ENCODE measurements at regions not wholly inside any gene's neighbourhood (a gene's known extent, or its start where the extent isn't known, plus 50 kb on each side); places are given as distances from the start of the nearest gene placed in this dataset.

DNA sequence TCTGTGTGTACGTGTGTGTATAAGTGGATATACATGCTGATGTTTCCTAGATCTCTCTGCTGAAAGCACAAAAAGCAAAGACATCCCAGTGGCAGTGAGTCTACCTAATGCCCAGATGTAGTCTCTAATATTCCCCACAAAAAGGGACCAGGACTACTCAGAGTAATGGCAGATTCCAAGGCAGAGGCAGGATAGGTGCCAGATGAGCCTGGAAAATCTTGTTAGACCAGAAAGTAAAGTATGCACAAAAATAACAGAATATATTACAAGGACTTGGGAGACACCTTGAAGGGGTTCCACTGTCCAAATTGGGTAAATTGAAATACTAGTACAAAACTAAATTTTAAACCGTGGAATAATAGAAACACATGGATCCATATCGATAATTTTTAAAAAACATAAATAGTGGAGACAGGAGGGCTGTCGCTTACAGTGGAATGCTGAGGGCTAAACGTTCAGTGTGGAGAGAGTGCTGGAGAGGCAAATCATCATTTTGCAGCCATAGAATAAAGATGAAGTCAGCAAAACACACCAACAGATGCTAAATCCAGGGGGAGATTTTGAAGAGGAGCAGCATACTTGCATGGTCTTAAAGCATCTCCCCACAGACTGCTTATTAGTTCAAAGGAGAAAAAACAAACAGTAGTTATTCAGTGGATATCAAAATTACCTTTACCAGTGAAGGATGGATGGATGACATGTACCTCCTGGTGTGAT lies 123.4 kb upstream of the TSPAN5 start:
- Mint-ChIP-seq H3K9me3 (no peaks in the 10 kb centered on the region), H3K4me1 (no peaks in the 10 kb centered on the region), H3K27ac (no peak overlapping the region), H3K27me3 (peaks cover 12% of the 10 kb centered on the region), H3K36me3 (no peaks in the 10 kb centered on the region), H3K4me3 (no peak overlapping the region)
- DNase-seq (ENCODE audit: low spot score in 2 of 2), result no peak
- no peak for ATAC-seq (ENCODE audit: low read depth)

DNA sequence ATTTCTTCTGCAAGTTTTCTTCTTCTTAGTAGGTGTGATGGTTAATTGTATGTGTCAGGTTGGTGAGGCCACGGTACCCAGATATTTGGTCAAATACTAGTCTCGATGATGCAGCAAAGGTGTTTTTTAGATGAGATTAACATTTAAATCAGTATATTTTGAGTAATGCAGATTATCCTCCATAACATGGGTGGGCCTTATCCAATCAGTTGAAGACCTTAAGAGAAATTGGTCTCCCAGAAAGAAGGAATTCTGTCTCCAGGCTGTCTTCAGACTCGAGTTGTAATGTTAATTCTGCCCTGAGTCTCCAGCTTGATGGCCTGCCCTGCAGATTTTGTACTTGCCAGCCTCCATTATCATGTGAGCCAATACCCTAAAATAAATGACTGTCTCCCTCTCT lies 122.5 kb upstream of the TSPAN5 start:
- no peaks in the 10 kb centered on the region for H3K9me3 Mint-ChIP-seq
- H3K36me3 Mint-ChIP-seq, result no peaks in the 10 kb centered on the region
- no peak overlapping the region for H3K4me3 Mint-ChIP-seq
- ATAC-seq (ENCODE audit: low read depth) (no peak), DNase-seq (ENCODE audit: low spot score in 2 of 2) (no peak)
- peaks cover 12% of the 10 kb centered on the region for H3K27me3 Mint-ChIP-seq
- no peak overlapping the region for H3K27ac Mint-ChIP-seq
- no peaks in the 10 kb centered on the region for H3K4me1 Mint-ChIP-seq

DNA sequence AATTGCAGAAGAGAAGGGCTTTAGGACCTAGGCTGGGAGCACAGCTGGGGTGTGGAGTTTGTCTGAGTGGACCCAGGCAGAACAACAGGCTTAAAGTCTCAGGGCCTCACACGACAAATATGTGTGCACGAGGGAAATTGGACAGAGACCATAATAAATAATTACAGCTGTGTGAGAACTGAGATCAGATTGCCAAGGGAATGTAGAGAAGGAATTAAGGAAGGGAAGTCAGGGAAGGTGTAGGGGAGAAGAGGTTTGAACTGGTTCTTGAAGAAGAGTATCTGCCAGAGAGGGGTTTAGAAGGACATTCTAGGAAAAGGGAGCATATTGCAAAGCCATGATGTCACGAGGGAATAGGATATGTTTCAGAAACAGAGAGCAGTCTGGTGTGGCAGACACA lies 120.7 kb upstream of the TSPAN5 start:
- Mint-ChIP-seq H3K4me1 (no peaks in the 10 kb centered on the region), H3K4me3 (no peak overlapping the region), H3K27me3 (peaks cover 12% of the 10 kb centered on the region), H3K36me3 (no peaks in the 10 kb centered on the region), H3K27ac (no peak overlapping the region), H3K9me3 (no peaks in the 10 kb centered on the region)
- ATAC-seq (ENCODE audit: low read depth) (no peak), DNase-seq (ENCODE audit: low spot score in 2 of 2) (no peak)

DNA sequence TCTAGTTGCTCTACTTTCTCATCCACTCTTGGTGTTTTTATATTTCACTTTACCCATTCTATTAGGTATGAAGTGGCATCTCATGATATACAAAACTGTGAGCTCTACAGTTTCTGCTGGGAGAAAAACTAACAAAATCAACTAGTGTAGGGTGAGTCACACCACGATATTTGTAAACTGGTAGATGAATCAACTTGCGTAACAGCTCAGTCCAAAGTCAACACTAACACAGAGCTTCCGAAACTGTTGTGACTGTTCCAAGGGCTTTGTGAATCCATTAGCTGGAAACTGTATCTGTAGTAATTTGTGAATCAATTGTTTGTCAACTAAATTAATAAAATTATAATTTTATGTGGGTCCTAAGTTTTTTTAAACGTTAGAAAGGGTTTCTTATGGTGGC lies 119.8 kb upstream of the TSPAN5 start:
- Mint-ChIP-seq H3K27ac (no peak overlapping the region), H3K9me3 (no peaks in the 10 kb centered on the region), H3K27me3 (peaks cover 13% of the 10 kb centered on the region), H3K4me3 (no peak overlapping the region), H3K4me1 (peaks cover 2% of the 10 kb centered on the region), H3K36me3 (no peaks in the 10 kb centered on the region)
- DNase-seq (ENCODE audit: low spot score in 2 of 2) (no peak), ATAC-seq (ENCODE audit: low read depth) (no peak)

DNA sequence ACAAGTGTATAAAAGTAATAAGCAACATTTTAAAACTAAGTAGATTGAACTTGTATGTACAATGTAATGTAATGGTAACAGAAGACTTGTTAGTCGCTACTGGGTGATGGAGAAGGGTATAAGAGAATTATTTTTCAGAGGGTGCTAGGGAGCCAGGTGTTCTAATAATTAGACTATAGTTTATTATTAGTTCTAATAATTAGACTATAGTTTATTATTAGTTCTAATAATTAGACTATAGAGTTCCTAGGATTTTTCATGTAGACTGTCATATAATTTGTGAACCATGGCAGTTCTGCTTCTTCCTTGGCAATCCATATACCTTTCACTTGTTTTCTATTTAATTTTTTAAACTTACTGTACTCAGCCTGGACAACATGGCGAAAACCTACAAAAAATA lies 117.3 kb upstream of the TSPAN5 start:
- Mint-ChIP-seq H3K4me3 (no peak overlapping the region), H3K36me3 (no peaks in the 10 kb centered on the region), H3K27me3 (peaks cover 10% of the 10 kb centered on the region), H3K27ac (no peak overlapping the region), H3K4me1 (peaks cover 3% of the 10 kb centered on the region), H3K9me3 (no peaks in the 10 kb centered on the region)
- DNase-seq (ENCODE audit: low spot score in 2 of 2) (no peak), ATAC-seq (ENCODE audit: low read depth) (no peak)

DNA sequence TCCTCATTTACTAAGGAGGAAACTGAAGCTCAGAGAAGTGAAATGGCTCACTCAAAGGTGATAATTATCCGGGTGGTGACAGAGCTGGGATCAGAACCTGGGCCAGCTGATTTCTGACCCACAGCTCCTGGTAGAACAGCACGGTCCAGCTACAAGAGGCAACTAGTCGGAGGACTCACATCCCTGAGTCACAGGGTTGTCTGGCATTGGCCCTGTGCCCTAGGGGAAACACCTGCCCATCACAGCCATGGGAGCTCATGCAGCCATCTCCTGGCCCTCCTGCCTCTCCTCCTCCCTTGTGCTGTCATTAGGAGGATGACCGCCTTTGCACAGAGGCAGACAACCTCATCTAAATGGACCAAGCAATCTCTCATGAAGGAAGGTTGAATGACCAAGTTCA lies 115.2 kb upstream of the TSPAN5 start:
- H3K27ac Mint-ChIP-seq, result no peak overlapping the region
- H3K36me3 Mint-ChIP-seq, result peaks cover 7% of the 10 kb centered on the region
- peaks cover 7% of the 10 kb centered on the region for H3K9me3 Mint-ChIP-seq
- peaks cover 3% of the 10 kb centered on the region for H3K4me1 Mint-ChIP-seq
- no peak overlapping the region for H3K4me3 Mint-ChIP-seq
- DNase-seq (ENCODE audit: low spot score in 2 of 2) (no peak), ATAC-seq (ENCODE audit: low read depth) (no peak)
- H3K27me3 Mint-ChIP-seq, result peaks cover 3% of the 10 kb centered on the region

DNA sequence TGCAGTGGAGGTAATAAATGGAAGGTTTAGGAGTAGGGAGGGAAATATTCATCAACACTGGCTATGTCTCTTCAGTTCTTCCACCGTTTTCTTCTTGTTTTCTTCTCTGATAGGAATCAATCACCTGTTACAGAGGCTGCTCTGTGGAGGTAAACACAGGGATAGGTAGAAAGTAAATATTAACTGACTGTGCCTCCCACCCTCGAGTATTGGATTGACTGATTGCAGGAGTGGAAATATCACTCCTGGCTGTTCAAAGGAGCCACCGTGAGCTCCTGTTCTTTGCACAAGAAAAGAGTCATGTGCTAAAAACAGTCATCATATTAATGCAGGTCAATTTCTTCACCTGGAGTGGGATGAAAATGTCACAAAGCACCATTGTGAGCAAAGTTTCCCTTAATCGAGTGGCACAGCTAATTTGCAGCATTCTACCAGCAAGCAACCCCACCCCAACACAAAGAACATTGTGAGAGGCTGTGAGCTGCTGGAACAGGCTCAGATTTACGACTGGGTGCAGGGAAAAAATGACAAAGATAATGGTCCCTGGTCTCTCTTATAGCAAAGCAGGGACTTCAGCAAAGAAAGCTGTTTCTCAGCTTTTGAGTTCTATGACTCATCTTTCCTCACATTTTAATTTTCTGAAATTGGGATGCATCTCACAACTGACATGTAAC lies 113.7 kb upstream of the TSPAN5 start:
- peaks cover 3% of the 10 kb centered on the region for H3K4me1 Mint-ChIP-seq
- DNase-seq (ENCODE audit: low spot score in 2 of 2) (no peak), ATAC-seq (ENCODE audit: low read depth) (no peak)
- H3K36me3 Mint-ChIP-seq, result peaks cover 7% of the 10 kb centered on the region
- H3K4me3 Mint-ChIP-seq, result no peak overlapping the region
- peaks cover 7% of the 10 kb centered on the region for H3K9me3 Mint-ChIP-seq
- peaks cover 3% of the 10 kb centered on the region for H3K27me3 Mint-ChIP-seq
- H3K27ac Mint-ChIP-seq, result no peak overlapping the region

DNA sequence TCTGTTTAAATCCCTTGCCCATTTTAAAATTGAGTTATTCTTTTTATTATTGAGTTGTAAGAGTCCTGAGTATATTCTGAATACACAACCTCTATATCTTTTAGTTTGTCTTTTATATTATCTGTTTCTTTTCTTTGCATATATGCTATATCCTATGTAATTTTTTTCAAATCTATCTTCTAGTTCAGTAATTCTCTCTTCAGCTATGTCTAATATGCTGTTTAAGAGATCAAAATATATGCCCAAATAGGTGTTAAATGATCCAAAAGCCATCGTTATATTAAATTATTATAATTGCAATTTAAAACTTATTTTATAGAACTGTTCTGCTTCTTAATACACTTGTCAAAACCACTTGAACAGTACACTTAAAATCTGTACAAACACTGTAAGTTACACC lies 107.4 kb upstream of the TSPAN5 start:
- Mint-ChIP-seq H3K4me3 (no peak overlapping the region), H3K36me3 (peaks cover 10% of the 10 kb centered on the region), H3K4me1 (no peaks in the 10 kb centered on the region), H3K27ac (no peak overlapping the region), H3K9me3 (peaks cover 14% of the 10 kb centered on the region), H3K27me3 (peaks cover 2% of the 10 kb centered on the region)
- DNase-seq (ENCODE audit: low spot score in 2 of 2) (no peak), ATAC-seq (ENCODE audit: low read depth) (no peak)

DNA sequence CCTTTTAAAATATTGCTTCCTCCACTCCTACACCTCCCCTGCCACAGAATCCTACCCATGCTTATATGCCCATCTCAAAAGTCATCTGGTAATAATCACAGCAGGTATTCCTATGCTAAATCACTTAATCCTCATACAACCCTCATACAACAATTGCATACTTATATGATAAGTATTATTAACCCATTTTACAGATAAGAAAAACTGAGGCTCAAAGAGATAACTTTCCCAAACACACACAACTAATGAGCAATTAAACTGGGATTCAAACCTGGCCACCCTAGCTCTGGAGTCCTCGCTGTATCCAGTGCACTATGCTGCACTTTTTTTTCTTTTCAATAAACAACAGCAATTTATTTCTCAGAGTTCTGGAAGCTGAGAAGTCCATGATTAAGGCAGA lies 99.8 kb upstream of the TSPAN5 start:
- H3K36me3 Mint-ChIP-seq, result no peaks in the 10 kb centered on the region
- H3K4me3 Mint-ChIP-seq, result no peak overlapping the region
- DNase-seq (ENCODE audit: low spot score in 2 of 2) (no peak), ATAC-seq (ENCODE audit: low read depth) (no peak)
- H3K27ac Mint-ChIP-seq, result no peak overlapping the region
- H3K9me3 Mint-ChIP-seq, result no peaks in the 10 kb centered on the region
- no peaks in the 10 kb centered on the region for H3K4me1 Mint-ChIP-seq
- peaks cover 4% of the 10 kb centered on the region for H3K27me3 Mint-ChIP-seq

DNA sequence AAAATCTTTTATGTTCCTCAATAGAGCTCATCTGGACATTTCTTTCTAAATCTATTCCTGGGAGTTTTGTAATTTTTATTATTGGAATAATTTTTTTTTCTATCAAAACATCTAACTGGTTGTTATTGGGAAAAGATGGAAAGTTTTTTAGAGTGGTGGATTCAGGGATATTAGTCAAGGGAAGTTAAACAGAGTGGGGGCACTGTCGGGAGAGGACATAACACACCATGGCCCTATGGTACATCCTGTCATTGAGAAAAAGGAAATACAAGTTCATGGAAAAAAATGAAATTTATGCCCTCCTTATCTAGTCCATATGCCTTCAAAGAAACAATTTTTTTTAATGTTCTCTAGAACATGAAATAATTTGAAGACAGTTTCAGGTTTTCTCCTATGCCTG lies 96.3 kb upstream of the TSPAN5 start:
- H3K36me3 Mint-ChIP-seq, result no peaks in the 10 kb centered on the region
- H3K9me3 Mint-ChIP-seq, result no peaks in the 10 kb centered on the region
- no peak for DNase-seq (ENCODE audit: low spot score in 2 of 2)
- H3K27me3 Mint-ChIP-seq, result peaks cover under 1% of the 10 kb centered on the region
- no peak overlapping the region for H3K4me3 Mint-ChIP-seq
- no peaks in the 10 kb centered on the region for H3K4me1 Mint-ChIP-seq
- no peak overlapping the region for H3K27ac Mint-ChIP-seq
- ATAC-seq (ENCODE audit: low read depth), result no peak

DNA sequence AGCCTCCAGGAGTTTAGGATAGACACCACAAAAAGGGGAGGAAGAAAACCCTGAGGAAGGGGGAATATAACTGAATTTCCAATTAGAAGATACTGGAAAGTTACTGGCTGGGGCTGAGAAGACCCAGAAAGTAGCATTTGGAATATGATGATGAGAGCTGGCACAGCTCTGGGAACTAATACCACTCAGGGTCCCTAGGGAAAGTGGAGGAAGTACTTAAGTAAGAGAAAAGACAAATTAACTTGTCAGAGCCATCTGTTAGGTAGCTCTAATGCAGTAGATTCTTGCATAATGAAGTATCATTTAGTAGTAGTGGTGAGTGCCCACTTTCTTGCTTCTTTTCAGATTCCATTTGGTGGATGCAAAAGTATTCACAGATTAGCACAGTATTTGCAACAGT lies 90.8 kb upstream of the TSPAN5 start:
- no peaks in the 10 kb centered on the region for H3K27me3 Mint-ChIP-seq
- no peak for DNase-seq (ENCODE audit: low spot score in 2 of 2)
- no peaks in the 10 kb centered on the region for H3K9me3 Mint-ChIP-seq
- no peaks in the 10 kb centered on the region for H3K36me3 Mint-ChIP-seq
- ATAC-seq (ENCODE audit: low read depth), result no peak
- no peak overlapping the region for H3K27ac Mint-ChIP-seq
- no peak overlapping the region for H3K4me3 Mint-ChIP-seq
- H3K4me1 Mint-ChIP-seq, result peaks cover 11% of the 10 kb centered on the region

DNA sequence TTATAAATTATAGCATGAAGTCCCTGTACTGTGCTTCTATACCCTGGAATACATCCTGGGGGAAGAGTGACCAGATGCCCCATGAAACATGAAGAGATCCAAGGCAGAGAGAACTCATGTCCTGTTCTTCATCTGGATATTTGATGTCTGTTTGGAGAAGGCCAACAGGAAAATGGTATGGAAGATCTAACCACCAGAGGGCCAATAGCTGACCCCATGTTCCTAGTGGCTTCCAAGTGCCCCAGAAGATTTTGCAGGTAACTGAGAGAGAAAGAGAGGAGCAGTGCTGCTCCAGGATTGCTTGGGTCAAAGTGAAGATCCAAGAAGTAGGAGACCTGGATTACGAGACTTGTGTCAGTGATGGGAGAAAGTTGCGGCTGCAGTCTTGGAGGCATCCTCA lies 90.2 kb upstream of the TSPAN5 start:
- no peak for ATAC-seq (ENCODE audit: low read depth)
- H3K4me3 Mint-ChIP-seq, result no peak overlapping the region
- no peaks in the 10 kb centered on the region for H3K27me3 Mint-ChIP-seq
- H3K4me1 Mint-ChIP-seq, result peaks cover 11% of the 10 kb centered on the region
- DNase-seq (ENCODE audit: low spot score in 2 of 2), result no peak
- H3K27ac Mint-ChIP-seq, result no peak overlapping the region
- H3K9me3 Mint-ChIP-seq, result no peaks in the 10 kb centered on the region
- no peaks in the 10 kb centered on the region for H3K36me3 Mint-ChIP-seq

DNA sequence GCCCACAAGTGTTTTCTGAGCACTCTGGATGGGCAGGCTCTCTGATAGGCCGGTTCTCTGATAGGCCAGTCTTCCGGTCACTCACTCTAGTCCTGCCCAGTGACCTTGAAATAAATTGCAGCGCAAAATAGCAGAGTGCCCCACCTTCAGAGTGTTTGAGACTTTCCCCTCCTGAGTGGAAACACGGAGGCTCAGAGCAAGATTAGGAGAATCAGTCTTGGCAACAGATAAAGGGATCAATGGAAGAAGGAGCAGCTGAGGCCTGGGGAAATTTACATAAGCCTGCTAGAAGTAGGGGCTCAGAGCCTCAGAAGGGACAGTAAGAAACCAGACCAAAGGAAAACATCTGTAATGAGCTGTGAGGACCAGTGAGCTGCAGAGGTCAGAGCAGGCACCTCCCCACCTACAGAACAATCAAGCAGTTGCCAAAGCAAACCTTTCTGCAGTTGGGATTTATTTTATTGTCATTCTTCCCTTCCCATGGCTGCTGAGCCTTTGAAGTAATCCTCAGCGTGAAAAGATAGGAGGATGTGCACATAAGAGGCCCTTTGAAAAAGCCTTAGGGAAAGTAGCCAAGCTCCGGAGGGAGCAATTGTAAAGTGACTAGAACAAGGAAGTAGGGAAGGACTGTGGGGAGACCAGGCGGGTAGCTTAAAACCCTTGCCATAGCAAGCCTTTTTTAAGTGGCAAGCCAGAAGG lies 89.1 kb upstream of the TSPAN5 start:
- Mint-ChIP-seq H3K4me1 (peaks cover 11% of the 10 kb centered on the region), H3K36me3 (no peaks in the 10 kb centered on the region)
- no peak for DNase-seq (ENCODE audit: low spot score in 2 of 2)

DNA sequence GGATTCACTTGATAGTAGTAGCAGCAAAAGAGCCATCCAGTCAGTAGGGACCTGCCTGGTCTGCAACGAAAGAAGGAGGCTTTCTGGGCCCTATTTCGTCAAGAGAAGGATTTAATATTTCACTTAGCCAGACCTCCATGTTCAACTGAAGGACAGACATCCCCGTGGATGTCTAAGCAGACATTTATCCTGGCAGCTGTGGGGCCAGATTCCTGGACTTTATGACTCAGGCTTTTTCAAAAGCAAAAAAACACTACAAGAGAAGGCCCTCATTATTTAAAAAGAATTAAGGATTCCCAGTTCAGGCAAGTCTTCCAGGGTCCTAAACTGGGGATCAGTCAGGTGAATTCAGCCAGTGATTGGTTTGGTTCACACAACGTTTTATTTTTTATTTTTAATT lies 88.5 kb upstream of the TSPAN5 start:
- Mint-ChIP-seq H3K27me3 (no peaks in the 10 kb centered on the region), H3K4me3 (no peak overlapping the region), H3K9me3 (no peaks in the 10 kb centered on the region), H3K27ac (no peak overlapping the region), H3K36me3 (no peaks in the 10 kb centered on the region), H3K4me1 (peaks cover 11% of the 10 kb centered on the region)
- DNase-seq (ENCODE audit: low spot score in 2 of 2) (no peak), ATAC-seq (ENCODE audit: low read depth) (no peak)

More for the DNA sequence above, 89.1 kb upstream of the TSPAN5 start:
- ATAC-seq (ENCODE audit: low read depth), result no peak
- H3K27ac Mint-ChIP-seq, result no peak overlapping the region
- no peaks in the 10 kb centered on the region for H3K9me3 Mint-ChIP-seq
- no peak overlapping the region for H3K4me3 Mint-ChIP-seq
- no peaks in the 10 kb centered on the region for H3K27me3 Mint-ChIP-seq
